GM23248 (cell line): ENCODE measurements at regions not wholly inside any gene's neighbourhood (a gene's known extent, or its start where the extent isn't known, plus 50 kb on each side); places are given as distances from the start of the nearest gene placed in this dataset.

Experiments used
- EZH2 ChIP-seq: fragments of 200-600 bp; sonication (generic); IDR thresholded peaks from 2 replicates; pipeline ENCODE4 v1.6.1; 2018; ENCODE audit warnings: antibody characterized with exemption, mild to moderate bottlenecking; ENCODE audit not compliant: insufficient read depth, poor library complexity, severe bottlenecking
- EZH2phosphoT487 ChIP-seq: fragments of 200-600 bp; sonication (generic); IDR thresholded peaks from 2 replicates; pipeline ENCODE4 v1.6.1; 2018; ENCODE audit warnings: antibody characterized with exemption, moderate library complexity, mild to moderate bottlenecking, low read depth; ENCODE audit not compliant: insufficient read depth

- TF ChIP-seq EZH2 (no peak), EZH2phosphoT487 (no peak)
Observed at GRCh38 chrX:79466636-79467035, 99.5 kb upstream of the ITM2A start.
